Astrocyte of the spinal cord (primary cell): ENCODE measurements at regions not wholly inside any gene's neighbourhood (a gene's known extent, or its start where the extent isn't known, plus 50 kb on each side); places are given as distances from the start of the nearest gene placed in this dataset.

Experiments
- DNase-seq: peaks from one replicate; pipeline ENCODE4 v3.0.0; 2011; ENCODE audit warnings: low read depth, low spot score
- H3K4me3 ChIP-seq: 2 replicates; pipeline ENCODE4 v1.5.1; 2011; ENCODE audit warnings: low read depth, mild to moderate bottlenecking, low read length, moderate library complexity
- in situ Hi-C: cut with HindIII; loops from 2 replicates; pipeline ENCODE4 v1.10.0; 2017; ENCODE audit warnings: low sequenced_read_pairs
- TF ChIP-seq, protein P1 (sequence below): IDR thresholded peaks from 2 replicates; pipeline ENCODE4 v1.5.1; 2012; ENCODE audit warnings: low read depth, mild to moderate bottlenecking, low read length, inconsistent platforms

DNA sequence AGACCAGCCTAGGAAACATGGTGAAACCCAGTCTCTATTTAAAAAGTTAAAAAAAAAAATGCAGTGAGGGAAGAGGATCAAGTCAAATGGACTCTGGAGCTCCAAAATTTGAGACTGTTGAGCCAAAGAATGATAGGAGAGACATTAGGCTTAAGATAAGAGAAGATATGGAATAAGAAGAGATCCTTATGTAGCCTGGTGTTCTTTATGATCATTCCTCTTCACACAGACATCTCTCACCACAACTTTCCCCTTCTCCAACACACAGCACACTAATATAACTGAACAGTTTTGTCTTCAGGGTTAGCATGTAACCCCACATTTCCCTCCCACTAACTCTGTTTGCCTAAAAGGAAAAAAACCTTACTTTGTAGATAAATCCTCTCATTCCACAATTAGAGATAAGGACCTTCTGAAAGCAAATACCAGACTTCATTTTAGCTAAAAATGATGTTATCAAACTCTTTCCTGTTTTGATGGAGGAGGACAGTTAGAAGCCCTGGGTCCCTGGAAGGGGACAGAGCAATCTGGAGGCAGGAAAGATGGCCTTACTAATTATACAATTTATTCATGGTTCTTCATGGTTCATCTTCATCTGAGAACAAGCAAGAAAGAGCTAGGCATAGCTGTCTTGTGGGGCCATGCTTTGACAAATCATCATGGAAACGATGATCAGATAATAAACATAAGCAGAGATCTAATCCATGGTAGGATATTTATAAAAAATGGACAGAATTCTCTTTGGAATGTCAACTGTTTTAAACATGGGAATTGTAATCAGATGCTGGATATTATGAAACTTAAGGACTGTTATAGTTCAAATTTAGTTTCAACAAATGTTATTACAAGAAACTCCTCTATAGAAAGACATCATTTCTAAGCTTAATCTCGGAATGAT lies 96.7 kb upstream of the S1PR1 start:
- in situ Hi-C loops = no loop called here
- no peak overlapping the region for H3K4me3 ChIP-seq
- DNase-seq = no peak

DNA sequence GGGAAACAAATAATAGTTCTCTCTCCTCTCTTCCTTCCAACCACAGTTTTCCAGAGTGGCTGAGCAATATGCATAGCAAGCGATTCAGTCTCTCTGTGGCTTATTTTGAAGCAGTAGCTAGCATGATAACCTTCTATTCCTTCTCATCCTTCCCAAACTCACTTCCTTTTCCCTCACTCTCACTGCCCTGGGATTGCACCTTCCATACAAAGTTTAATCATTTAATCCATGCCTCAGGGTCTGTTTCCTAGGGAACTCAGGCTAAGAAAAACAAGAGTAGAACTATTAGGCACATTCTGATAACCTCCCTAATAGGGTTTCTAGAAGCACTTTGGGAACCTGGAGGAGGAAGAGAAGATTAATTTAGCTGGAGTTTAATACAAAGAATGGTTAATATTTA lies 97.7 kb upstream of the S1PR1 start:
- in situ Hi-C loops = no loop called here
- TF ChIP-seq, protein P1, sequence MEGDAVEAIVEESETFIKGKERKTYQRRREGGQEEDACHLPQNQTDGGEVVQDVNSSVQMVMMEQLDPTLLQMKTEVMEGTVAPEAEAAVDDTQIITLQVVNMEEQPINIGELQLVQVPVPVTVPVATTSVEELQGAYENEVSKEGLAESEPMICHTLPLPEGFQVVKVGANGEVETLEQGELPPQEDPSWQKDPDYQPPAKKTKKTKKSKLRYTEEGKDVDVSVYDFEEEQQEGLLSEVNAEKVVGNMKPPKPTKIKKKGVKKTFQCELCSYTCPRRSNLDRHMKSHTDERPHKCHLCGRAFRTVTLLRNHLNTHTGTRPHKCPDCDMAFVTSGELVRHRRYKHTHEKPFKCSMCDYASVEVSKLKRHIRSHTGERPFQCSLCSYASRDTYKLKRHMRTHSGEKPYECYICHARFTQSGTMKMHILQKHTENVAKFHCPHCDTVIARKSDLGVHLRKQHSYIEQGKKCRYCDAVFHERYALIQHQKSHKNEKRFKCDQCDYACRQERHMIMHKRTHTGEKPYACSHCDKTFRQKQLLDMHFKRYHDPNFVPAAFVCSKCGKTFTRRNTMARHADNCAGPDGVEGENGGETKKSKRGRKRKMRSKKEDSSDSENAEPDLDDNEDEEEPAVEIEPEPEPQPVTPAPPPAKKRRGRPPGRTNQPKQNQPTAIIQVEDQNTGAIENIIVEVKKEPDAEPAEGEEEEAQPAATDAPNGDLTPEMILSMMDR = no peak
- no peak overlapping the region for H3K4me3 ChIP-seq
- DNase-seq = no peak

More for the DNA sequence above, 96.7 kb upstream of the S1PR1 start:
- TF ChIP-seq, protein P1 = no peak

DNA sequence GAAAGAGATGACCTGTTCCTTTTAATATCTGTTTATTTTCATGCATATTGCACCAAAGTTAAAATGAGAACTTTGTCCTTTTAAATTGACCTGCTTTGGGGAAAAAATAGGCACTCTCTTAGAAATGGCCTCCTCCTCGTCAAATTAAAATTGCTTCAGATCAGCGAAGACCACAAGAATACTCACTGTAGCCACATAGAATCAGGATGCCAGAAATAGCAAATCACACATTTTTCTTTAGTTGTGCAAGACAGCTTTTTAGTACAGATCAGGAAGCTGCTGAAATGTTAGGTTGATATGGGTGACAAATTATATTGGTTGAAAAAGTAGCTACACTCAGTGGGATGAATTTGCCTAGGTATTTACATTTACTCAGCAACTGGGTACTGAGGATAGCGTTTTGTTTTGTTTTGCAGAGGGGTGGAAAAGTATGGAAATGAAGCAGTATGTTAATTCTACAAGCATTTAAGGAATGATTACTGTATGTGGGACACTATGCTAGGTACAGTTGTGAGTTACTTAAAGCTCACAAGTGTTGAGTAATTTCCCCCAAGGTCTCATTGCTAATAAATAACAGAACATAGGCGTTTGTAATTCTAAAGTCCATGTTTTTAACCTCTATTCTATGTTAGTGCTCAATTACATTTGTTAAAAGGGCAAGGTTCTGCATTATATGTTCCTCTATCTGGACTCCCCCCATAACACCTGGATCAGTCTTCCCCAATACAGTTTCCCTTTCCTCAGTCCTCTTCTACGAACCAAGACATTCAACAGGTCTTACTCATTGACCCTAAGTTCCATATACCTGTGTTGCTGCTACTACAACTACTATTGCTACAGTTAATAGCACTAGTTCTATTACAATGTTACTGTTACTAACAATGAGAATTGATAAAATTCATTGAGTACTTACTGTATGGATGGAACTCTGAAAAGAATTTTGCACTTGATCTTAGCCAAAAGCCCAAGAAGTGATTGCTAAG lies 99.4 kb upstream of the S1PR1 start:
- TF ChIP-seq, protein P1 = no peak
- peak; percentile 61 for DNase-seq
- no peak overlapping the region for H3K4me3 ChIP-seq
- in situ Hi-C loops = no loop called here

DNA sequence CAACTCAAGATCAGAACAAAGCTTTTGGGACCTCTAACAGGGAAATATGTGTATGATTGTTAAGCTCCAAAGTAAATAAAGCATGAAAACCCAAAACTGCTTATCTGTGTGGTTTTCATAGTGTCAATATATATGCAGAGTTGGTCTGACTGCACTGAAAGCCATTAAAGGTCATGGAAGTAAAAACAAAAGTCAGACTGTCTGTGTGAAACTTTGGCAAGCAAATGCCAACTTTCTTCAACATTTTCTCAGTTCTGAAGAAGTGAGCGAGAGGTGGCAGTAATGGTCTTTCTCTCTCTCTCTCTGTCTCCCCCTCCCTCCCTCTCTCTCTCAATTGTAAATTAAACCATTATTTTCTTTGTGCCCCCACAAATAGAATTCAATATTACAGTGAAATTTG lies 100.1 kb upstream of the S1PR1 start:
- DNase-seq = peak; percentile 46
- TF ChIP-seq, protein P1 = peak; percentile 33
- no peak overlapping the region for H3K4me3 ChIP-seq
- in situ Hi-C loops = no loop called here

DNA sequence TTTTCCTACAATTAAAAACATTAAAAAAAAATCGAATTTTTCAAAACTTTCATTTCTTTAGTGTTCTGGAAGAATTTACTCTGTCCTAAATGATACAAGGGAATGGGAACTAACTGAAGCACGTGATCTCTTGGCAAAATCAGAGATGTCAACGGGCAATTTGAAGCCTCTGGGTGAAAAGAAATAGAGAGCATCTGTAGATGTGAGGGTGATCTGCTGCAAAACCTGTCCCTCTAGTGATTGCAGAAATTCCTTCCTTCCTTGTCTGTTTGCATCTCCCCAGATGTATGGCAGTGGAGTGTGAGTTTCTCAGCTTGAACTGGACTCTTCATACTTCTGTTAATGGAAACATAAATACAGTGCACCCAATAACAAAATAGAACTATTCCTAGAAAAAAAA lies 100.5 kb upstream of the S1PR1 start:
- TF ChIP-seq, protein P1 = no peak
- DNase-seq = no peak
- no peak overlapping the region for H3K4me3 ChIP-seq
- in situ Hi-C loops = no loop called here

DNA sequence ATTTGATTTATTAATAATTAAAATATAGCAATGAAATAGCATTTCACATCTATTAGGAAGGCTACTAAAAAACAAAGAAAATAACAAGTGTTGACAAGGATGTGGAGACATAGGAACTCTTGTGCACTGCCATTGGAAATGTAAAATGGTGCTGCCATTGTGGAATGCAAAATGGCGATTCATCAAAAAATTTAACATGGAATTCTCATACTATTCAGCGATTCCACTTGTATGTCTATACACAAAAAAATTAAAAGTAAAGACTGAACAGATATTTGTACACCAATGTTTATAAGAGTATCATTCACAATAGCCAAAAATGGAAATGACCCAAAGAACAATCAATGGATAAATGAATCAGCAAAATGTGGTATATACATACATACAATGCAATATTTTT lies 101.3 kb upstream of the S1PR1 start:
- in situ Hi-C loops = no loop called here
- DNase-seq = no peak
- H3K4me3 ChIP-seq = no peak overlapping the region
- TF ChIP-seq, protein P1 = no peak
